ENCODE measurements at regions not wholly inside any gene's neighbourhood (a gene's known extent, or its start where the extent isn't known, plus 50 kb on each side); places are given as distances from the start of the nearest gene placed in this dataset.

GRCh38 chr7:106548491-106548890, 112.5 kb downstream of the CCDC71L start:
- ATAC-seq (ENCODE audit: insufficient number of reproducible peaks, low FRiP score, low read depth) (no peak), DNase-seq (ENCODE audit: low spot score) (no peak)
- H3K36me3 ChIP-seq, result no peaks in the 10 kb centered on the region
- no peak overlapping the region for H3K27ac ChIP-seq
- no peaks in the 10 kb centered on the region for H3K27me3 ChIP-seq (replicated peaks; ENCODE audit: insufficient read depth)
- H3K9me3 ChIP-seq, result no peaks in the 10 kb centered on the region
- H3K4me1 ChIP-seq (ENCODE audit: control insufficient read depth in 1 of 2, low read depth in 2 of 2), result peaks cover 0 to under 1% of the 10 kb centered on the region in 2 donors
- H3K4me3 ChIP-seq, result no peak overlapping the region
- no peak for TF ChIP-seq CTCF (IDR thresholded peaks at IDR 0.05)

GRCh38 chr7:106545275-106545674, 115.7 kb downstream of the CCDC71L start:
- Histone ChIP-seq H3K9me3 (no peaks in the 10 kb centered on the region), H3K27me3 (replicated peaks; ENCODE audit: insufficient read depth) (no peaks in the 10 kb centered on the region), H3K27ac (no peak overlapping the region), H3K4me3 (no peak overlapping the region), H3K36me3 (no peaks in the 10 kb centered on the region), H3K4me1 (ENCODE audit: control insufficient read depth in 1 of 2, low read depth in 2 of 2) (peaks cover 0 to 22% of the 10 kb centered on the region in 2 donors)
- ATAC-seq (ENCODE audit: insufficient number of reproducible peaks, low FRiP score, low read depth), result no peak
- no peak for TF ChIP-seq CTCF (IDR thresholded peaks at IDR 0.05)
- DNase-seq (ENCODE audit: low spot score), result no peak

GRCh38 chr7:106543221-106543757, 117.7 kb downstream of the CCDC71L start:
- TF ChIP-seq CTCF (IDR thresholded peaks at IDR 0.05), result no peak
- Histone ChIP-seq H3K36me3 (no peaks in the 10 kb centered on the region), H3K27ac (no peak overlapping the region), H3K9me3 (no peaks in the 10 kb centered on the region), H3K4me3 (no peak overlapping the region), H3K27me3 (replicated peaks; ENCODE audit: insufficient read depth) (no peaks in the 10 kb centered on the region), H3K4me1 (ENCODE audit: control insufficient read depth in 1 of 2, low read depth in 2 of 2) (peaks cover 0 to 22% of the 10 kb centered on the region in 2 donors)
- no peak for ATAC-seq (ENCODE audit: insufficient number of reproducible peaks, low FRiP score, low read depth)
- no peak for DNase-seq (ENCODE audit: low spot score)

GRCh38 chr7:106542550-106543220, 118.3 kb downstream of the CCDC71L start:
- H3K36me3 ChIP-seq, result no peaks in the 10 kb centered on the region
- H3K4me3 ChIP-seq, result no peak overlapping the region
- H3K27ac ChIP-seq, result no peak overlapping the region
- peaks cover 0 to 22% of the 10 kb centered on the region in 2 donors for H3K4me1 ChIP-seq (ENCODE audit: control insufficient read depth in 1 of 2, low read depth in 2 of 2)
- no peak for DNase-seq (ENCODE audit: low spot score)
- ATAC-seq (ENCODE audit: insufficient number of reproducible peaks, low FRiP score, low read depth), result peak; percentile 46
- peak; percentile 50 for TF ChIP-seq CTCF (IDR thresholded peaks at IDR 0.05)
- H3K9me3 ChIP-seq, result no peaks in the 10 kb centered on the region
- H3K27me3 ChIP-seq (replicated peaks; ENCODE audit: insufficient read depth), result no peaks in the 10 kb centered on the region

- no peaks in the 10 kb centered on the region for H3K36me3 ChIP-seq
- DNase-seq (ENCODE audit: low spot score) (no peak), ATAC-seq (ENCODE audit: insufficient number of reproducible peaks, low FRiP score, low read depth) (no peak)
- no peak for TF ChIP-seq CTCF (IDR thresholded peaks at IDR 0.05)
- H3K4me3 ChIP-seq, result no peak overlapping the region
- peaks cover 0 to 22% of the 10 kb centered on the region in 2 donors for H3K4me1 ChIP-seq (ENCODE audit: control insufficient read depth in 1 of 2, low read depth in 2 of 2)
- H3K9me3 ChIP-seq, result no peaks in the 10 kb centered on the region
- H3K27me3 ChIP-seq (replicated peaks; ENCODE audit: insufficient read depth), result no peaks in the 10 kb centered on the region
- no peak overlapping the region for H3K27ac ChIP-seq
Measured at GRCh38 chr7:106538638-106539037, 122.3 kb downstream of the CCDC71L start.

All from thoracic aorta (tissue), 2 donors.